ENCODE measurements at regions not wholly inside any gene's neighbourhood (a gene's known extent, or its start where the extent isn't known, plus 50 kb on each side); places are given as distances from the start of the nearest gene placed in this dataset.

DNA sequence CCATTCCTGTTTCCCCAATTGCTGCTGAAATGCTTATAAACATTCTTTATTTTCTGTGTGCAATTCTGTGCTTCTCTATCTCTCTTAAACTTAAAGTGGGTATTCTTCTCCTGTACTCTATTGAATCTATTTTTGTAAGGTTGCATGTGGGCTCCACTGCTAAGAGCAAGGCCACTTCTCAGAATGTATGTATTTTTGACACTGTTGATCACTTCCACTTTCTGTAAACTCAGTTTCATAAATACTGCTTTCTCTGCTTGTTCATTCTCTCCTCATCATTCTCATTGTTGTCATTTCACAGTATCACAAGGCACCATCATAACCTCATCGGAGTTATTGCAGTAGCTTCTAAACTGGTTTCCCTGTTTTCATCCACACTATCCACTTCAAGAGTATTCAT, 483.0 kb upstream of the CDH18 start:
- no peak for DNase-seq

DNA sequence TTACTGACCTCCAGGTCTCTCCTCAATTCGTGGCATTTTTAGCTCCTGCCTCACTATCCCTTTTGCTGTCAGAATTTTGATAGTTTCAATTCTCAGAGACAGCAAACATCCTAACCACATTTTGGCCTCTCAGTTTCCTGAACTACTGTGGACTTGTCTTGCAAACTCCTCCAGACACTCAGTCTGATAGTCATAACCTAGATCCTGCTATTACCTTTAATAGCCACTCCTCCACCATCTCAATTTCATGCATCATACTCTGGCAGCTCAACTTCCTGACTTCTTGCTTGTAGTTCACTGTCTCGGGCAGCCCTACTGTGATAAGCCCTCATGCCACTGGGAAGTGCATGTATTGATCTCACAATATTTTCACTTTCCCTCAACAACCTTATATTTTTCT, 481.8 kb upstream of the CDH18 start:
- no peak for DNase-seq

DNA sequence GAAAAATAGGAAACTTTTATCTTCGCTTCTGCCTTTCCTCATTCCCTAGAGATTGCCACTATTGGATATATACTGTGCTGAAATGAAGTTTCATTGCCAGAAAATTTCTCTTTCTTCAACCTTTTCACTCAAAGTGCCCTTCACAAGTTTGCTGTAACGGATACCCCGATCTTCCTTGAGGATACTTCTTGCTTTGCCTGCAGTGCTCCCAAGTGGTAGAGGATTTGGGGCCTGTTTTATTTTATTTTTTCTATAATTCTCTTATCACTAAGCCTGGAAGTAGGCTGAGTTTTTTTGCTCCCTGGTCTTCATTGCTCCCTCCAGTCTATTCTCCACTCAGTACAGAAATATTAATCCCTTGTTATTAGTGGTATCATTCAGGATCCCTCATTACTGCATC, 481.4 kb upstream of the CDH18 start:
- DNase-seq, result no peak

DNA sequence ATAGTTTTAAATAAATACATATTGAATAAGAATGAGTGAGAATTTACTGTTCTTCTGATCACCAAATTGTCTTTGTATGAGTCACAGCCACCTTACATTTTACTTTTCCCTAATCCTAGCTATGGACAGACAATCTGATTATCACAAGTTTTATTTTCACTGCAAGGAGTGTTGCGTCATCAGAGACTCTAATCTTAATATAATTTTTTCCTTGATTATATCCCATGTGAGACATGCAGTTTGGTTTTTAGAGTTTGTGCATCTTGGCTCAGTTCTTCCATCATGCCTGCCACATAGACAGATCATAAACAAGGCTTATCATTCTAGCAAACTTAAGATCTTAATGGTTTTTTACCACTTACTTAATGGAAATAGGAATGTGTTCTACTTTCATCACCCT, 478.5 kb upstream of the CDH18 start:
- DNase-seq, result no peak

DNA sequence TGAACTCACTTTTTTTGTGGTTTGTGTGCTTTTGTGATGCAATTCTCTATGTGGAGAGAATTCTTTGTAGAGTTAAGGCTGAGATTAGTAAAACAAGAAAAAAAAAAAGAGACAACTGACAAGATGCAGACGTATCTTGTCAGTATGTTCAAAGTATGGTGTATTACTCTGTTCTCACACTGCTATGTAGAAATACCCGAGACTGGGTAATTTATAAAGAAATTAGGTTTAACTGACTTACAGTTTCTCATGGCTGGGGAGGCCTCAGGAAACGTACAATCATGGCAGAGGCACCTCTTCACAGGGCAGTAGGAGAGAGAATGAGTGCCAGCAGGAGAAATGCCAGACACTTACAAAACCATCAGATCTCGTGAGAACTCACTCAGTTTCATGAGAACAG, 475.2 kb upstream of the CDH18 start:
- no peak for DNase-seq

DNA sequence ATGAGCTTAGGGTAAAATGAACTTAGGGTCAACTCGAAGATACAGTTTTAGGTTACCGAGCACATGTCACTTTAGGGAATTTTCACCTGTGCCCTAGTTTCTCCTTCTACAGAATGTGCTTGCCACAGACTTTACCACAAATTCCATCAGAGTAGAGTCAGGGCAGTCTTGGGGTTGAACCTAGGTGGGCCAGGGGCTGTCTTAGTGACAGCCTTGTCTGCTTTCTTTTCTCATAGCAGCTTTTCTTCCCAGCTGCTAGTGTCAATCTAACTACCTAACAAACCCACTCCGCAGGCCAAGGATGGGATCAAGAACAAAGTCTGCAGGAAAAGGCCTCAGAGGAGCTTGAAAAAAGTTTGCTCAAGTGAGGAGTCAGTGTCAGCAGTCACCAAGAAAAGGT, 458.1 kb upstream of the CDH18 start:
- no peak for DNase-seq

DNA sequence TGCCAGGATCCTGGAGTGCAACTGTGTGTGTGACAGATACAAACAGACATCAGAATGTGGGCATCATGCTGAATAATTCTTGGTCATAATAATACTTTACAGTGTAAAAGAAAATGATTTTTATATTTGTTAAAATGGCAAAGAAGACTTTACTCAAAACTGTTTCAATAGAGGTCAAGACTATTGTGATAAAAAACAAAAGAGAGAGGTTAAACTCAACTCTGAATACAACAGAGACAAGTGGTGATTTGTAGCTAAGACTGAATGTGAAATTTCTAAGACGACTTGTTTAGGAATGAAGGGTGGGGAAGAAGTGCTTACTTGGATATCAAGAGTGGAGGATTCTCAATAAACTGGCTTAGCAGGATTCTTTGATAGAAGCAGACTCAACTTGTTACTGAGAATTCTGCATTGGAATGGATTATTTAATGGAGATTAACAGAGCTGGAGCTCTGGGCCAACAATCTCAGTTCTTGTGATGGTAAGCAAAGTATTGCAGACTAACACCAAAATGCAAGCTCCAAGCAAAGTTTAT, 457.4 kb upstream of the CDH18 start:
- DNase-seq, result no peak

DNA sequence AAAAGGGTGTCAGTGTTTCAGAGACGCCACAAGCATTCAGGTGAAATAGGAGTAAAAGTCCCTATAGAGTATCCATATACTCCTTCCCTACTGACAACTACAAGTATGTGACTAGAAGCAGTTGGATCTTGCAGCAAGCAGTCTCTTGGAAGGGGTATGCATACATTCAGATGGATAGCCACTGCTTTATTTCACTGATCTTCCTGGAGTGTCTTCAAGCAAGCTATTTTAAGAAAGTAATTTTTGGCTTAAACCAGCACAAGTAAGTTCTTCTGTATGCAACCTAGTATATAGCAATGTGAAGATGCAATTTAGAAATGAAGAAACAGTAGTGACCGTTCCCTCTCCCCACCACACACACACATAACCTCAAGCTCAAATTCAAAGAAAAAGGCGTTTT, 446.8 kb upstream of the CDH18 start:
- no peak for DNase-seq

DNA sequence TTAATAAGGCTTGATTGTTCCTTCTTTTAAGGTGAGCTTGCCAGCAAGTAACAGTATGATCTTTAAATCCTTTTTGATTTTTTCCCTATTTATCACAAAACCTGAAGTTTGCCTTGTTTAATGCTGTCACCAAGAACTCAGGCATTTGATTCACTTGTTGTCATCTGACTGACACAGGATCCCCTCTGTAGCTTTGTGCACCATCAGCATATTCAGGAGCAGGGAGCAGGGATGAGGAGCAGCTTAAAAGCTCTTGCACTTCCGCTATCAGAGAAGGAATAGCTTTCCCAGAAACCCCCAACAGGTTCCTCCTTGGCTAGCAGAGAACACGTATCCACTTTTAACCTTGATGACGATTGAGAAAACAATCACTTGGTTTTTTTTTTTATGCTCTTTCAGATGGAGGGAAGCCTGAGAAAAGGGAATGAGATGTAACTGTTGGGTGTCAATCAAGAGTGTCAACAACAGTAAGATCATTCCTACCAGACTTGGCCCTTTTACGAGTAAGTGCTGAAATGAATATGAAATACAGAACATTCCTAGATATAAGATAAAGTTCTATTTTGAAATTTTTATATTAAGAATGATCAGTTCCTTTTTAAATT, 433.1 kb upstream of the CDH18 start:
- no peak for DNase-seq

Data from anterior cingulate cortex (tissue), 58 donors.